Suprapubic skin (tissue), 3 donors: ENCODE measurements at regions not wholly inside any gene's neighbourhood (a gene's known extent, or its start where the extent isn't known, plus 50 kb on each side); places are given as distances from the start of the nearest gene placed in this dataset.

Experiments
- CTCF ChIP-seq, 2 donors: fragments of 200-600 bp in 1 of 2; fragments of 450-650 bp in 1 of 2; sonication (generic) in 1 of 2; IDR thresholded peaks; one replicate each; pipeline ENCODE4 v1.5.1; 2016 to 2019; ENCODE audit warnings: antibody characterized with exemption in 2 of 2, mild to moderate bottlenecking in 1 of 2, moderate library complexity in 1 of 2
- POLR2A ChIP-seq, 2 donors: fragments of 450-650 bp; IDR thresholded peaks; one replicate each; pipeline ENCODE4 v1.6.1; 2017; ENCODE audit warnings: antibody characterized with exemption in 2 of 2, mild to moderate bottlenecking in 2 of 2, moderate library complexity in 2 of 2

- TF ChIP-seq CTCF (IDR thresholded peaks at IDR 0.05) (no peak), POLR2A (IDR thresholded peaks at IDR 0.05) (no peak)
These were observed 136.4 kb downstream of the FSCB start for GRCh38 chr14:44370727-44371126.
